Sigmoid colon (tissue), 6 donors: ENCODE measurements at regions not wholly inside any gene's neighbourhood (a gene's known extent, or its start where the extent isn't known, plus 50 kb on each side); places are given as distances from the start of the nearest gene placed in this dataset.

Experiments
- DNase-seq: peaks from one replicate; pipeline ENCODE4 v3.0.0-alpha.2; 2019
- H3K27ac ChIP-seq, 4 donors: fragments of 200-600 bp; sonication (generic); one replicate each; pipeline ENCODE4 v1.5.1; 2016 to 2019; ENCODE audit warnings: mild to moderate bottlenecking in 1 of 4
- H3K27me3 ChIP-seq, 3 donors: fragments of 200-600 bp; sonication (generic); one replicate each; pipeline ENCODE4 v1.5.1; 2019; ENCODE audit warnings: mild to moderate bottlenecking in 1 of 3
- H3K36me3 ChIP-seq, 4 donors: fragments of 200-600 bp; sonication (generic); one replicate each; pipeline ENCODE4 v1.5.1; 2016 to 2019
- H3K4me1 ChIP-seq, 4 donors: fragments of 200-600 bp; sonication (generic); one replicate each; pipeline ENCODE4 v1.5.1; 2017 to 2019
- H3K4me3 ChIP-seq, 4 donors: fragments of 200-600 bp; sonication (generic); one replicate each; pipeline ENCODE4 v1.5.1; 2017 to 2019; ENCODE audit warnings: mild to moderate bottlenecking in 2 of 4, moderate library complexity in 1 of 4
- H3K9me3 ChIP-seq, 4 donors: fragments of 200-600 bp in 3 of 4; sonication (generic) in 3 of 4; one replicate each; pipeline versions ENCODE4 v1.5.1 to v1.6.1; 2013 to 2019
- CTCF ChIP-seq, 4 experiments: fragments of 450-650 bp in 3 of 4; fragments of 200-600 bp in 1 of 4; IDR thresholded peaks; one replicate each; pipeline ENCODE4 v1.5.1; 2016 to 2019; ENCODE audit warnings: antibody characterized with exemption in 4 of 4, mild to moderate bottlenecking in 3 of 4, moderate library complexity in 2 of 4
- EP300 ChIP-seq, 4 donors: sonication (generic); formaldehyde crosslinking; IDR thresholded peaks; one replicate each; pipeline ENCODE4 v1.6.1; 2017; ENCODE audit warnings: antibody characterized with exemption in 4 of 4
- POLR2A ChIP-seq, 2 donors: fragments of 450-650 bp; IDR thresholded peaks; one replicate each; pipeline ENCODE4 v1.6.1; 2016; ENCODE audit warnings: antibody characterized with exemption in 2 of 2, mild to moderate bottlenecking in 2 of 2, moderate library complexity in 2 of 2
- POLR2AphosphoS5 ChIP-seq, 4 donors: sonication (generic); formaldehyde crosslinking; IDR thresholded peaks; one replicate each; pipeline ENCODE4 v1.6.1; 2017; ENCODE audit warnings: antibody characterized with exemption in 4 of 4
- WGBS, 2 donors: extraction: QIAGEN DNeasy Blood & Tissue Kit; methylation state at CpG; one replicate each; pipeline ENCODE4 v1.1.7; 2013; 5-methylcytosine and 5-hydroxymethylcytosine counted together
- intact Hi-C: fragments of 100-400 bp; cut with DNase I; formaldehyde crosslinking; loops from one replicate; pipeline ENCODE4 v1.15.1; 2023
- donor health status: healthy with polysubstance abuse.
- donor health status: healthy.

GRCh38 chr12:4855121-4855924 is 54.4 kb upstream of the KCNA1 start:
- no peaks in the 10 kb centered on the region for H3K9me3 ChIP-seq
- no peak overlapping the region for H3K27ac ChIP-seq
- DNase-seq = peak; percentile 80
- TF ChIP-seq POLR2A (IDR thresholded peaks at IDR 0.05) (no peak), CTCF (IDR thresholded peaks at IDR 0.05) (peak; percentile 53 to 82 (median 65))
- H3K4me1 ChIP-seq = peaks cover 0 to 31% (median 26%) of the 10 kb centered on the region in 4 donors
- 31 to 45% methylated on average over 14 of the region's 14 CpGs for WGBS, 2 donors
- no peaks in the 10 kb centered on the region for H3K27me3 ChIP-seq
- H3K36me3 ChIP-seq = no peaks in the 10 kb centered on the region
- no peak overlapping the region for H3K4me3 ChIP-seq
- intact Hi-C loops = loop anchor here (1.0 to 5.0 kb wide), 2 partner anchors 148 to 227 kb away; no protein-coding TSS in a partner anchor

- H3K27ac ChIP-seq = no peak overlapping the region
- TF ChIP-seq EP300 (IDR thresholded peaks at IDR 0.05) (no peak), POLR2AphosphoS5 (IDR thresholded peaks at IDR 0.05) (no peak), POLR2A (IDR thresholded peaks at IDR 0.05) (no peak), CTCF (IDR thresholded peaks at IDR 0.05) (no peak)
- intact Hi-C loops = loop anchor here (5.0 kb wide), 1 partner anchor 226 kb away; no protein-coding TSS in a partner anchor
- H3K4me3 ChIP-seq = no peak overlapping the region
- H3K27me3 ChIP-seq = no peaks in the 10 kb centered on the region
- H3K9me3 ChIP-seq = no peaks in the 10 kb centered on the region
- peaks cover 0 to 37% (median 29%) of the 10 kb centered on the region in 4 donors for H3K4me1 ChIP-seq
- 71 to 75% methylated on average over 5 of the region's 5 CpGs for WGBS, 2 donors
- no peak for DNase-seq
- no peaks in the 10 kb centered on the region for H3K36me3 ChIP-seq
These were observed 53.1 kb upstream of the KCNA1 start for GRCh38 chr12:4856596-4856995.

- H3K36me3 ChIP-seq = no peaks in the 10 kb centered on the region
- WGBS, 2 donors = 4 to 12% methylated on average over 24 of the region's 24 CpGs
- peak; percentile 81 for DNase-seq
- H3K4me3 ChIP-seq = peak overlapping the region in 3 of 4 donors; percentile 11 to 31 (median 22)
- TF ChIP-seq CTCF (IDR thresholded peaks at IDR 0.05) (peak; percentile 73 to 92 (median 87)), EP300 (IDR thresholded peaks at IDR 0.05) (no peak)
- H3K4me1 ChIP-seq = peaks cover 0 to 37% (median 29%) of the 10 kb centered on the region in 4 donors
- H3K27me3 ChIP-seq = no peaks in the 10 kb centered on the region
- intact Hi-C loops = loop anchor here (2.0 to 5.0 kb wide), 3 partner anchors 45 to 225 kb away; no protein-coding TSS in a partner anchor
- peak overlapping the region in 3 of 4 donors; percentile 1 to 55 (median 41) for H3K27ac ChIP-seq
- no peaks in the 10 kb centered on the region for H3K9me3 ChIP-seq
These were observed 52.0 kb upstream of the KCNA1 start for GRCh38 chr12:4857472-4858291.

- no peaks in the 10 kb centered on the region for H3K9me3 ChIP-seq
- WGBS, 2 donors = 8 to 27% methylated on average over 9 of the region's 9 CpGs
- TF ChIP-seq EP300 (IDR thresholded peaks at IDR 0.05) (no peak), POLR2A (IDR thresholded peaks at IDR 0.05) (no peak), POLR2AphosphoS5 (IDR thresholded peaks at IDR 0.05) (no peak), CTCF (IDR thresholded peaks at IDR 0.05) (no peak)
- intact Hi-C loops = loop anchor here (2.0 to 5.0 kb wide), 3 partner anchors 44 to 224 kb away; no protein-coding TSS in a partner anchor
- H3K36me3 ChIP-seq = no peaks in the 10 kb centered on the region
- H3K4me1 ChIP-seq = peaks cover 0 to 37% (median 29%) of the 10 kb centered on the region in 4 donors
- H3K27me3 ChIP-seq = no peaks in the 10 kb centered on the region
- H3K4me3 ChIP-seq = peak overlapping the region in 1 of 4 donors; percentile 22
- H3K27ac ChIP-seq = peak overlapping the region in 3 of 4 donors; percentile 1 to 55 (median 41)
- no peak for DNase-seq
These were observed 51.3 kb upstream of the KCNA1 start for GRCh38 chr12:4858386-4858785.
